ENCODE measurements at regions not wholly inside any gene's neighbourhood (a gene's known extent, or its start where the extent isn't known, plus 50 kb on each side); places are given as distances from the start of the nearest gene placed in this dataset.

DNA sequence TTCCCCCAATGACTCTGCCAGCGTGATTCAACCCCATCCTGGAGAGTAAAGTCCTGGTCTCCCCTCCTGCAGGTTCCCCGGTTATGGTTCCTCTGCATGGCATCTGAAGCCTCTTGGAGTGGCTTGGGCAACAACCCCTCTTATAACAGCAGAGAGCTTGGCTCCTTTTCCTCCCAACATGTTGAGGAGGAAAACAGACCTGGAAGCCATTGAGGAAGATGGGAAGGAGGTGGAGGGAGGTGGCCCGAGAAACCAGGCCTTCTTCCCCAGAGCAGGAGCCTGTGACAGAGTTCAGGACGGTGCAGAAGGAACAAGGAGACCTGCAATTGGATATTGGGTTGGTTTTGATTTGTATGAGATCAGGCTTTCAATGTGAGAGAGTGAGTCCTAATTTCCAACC is 184.0 kb upstream of the ADCY1 start:
- no peaks in the 10 kb centered on the region for H3K9me3 ChIP-seq (ENCODE audit: control insufficient read depth, low read depth, low read length)
- no peak overlapping the region for H2AFZ ChIP-seq (ENCODE audit: low read length)
- no CpG with 5 or more reads among the region's 4 CpGs for WGBS (ENCODE audit: extremely low coverage, insufficient read length, low lambda C conversion rate)
- peak overlapping the region in 1 of 3 experiments; percentile 43; a peak in 1 of 7 replicates for H3K27ac Mint-ChIP-seq
- no peak overlapping the region for H3K4me3 Mint-ChIP-seq
- H3K79me2 ChIP-seq (ENCODE audit: insufficient read depth, low read length) = no peaks in the 10 kb centered on the region
- H3K4me1 Mint-ChIP-seq = no peaks in the 10 kb centered on the region
- no peaks in the 10 kb centered on the region for H3K79me1 ChIP-seq (ENCODE audit: insufficient read depth, low read depth, low read length, poor library complexity, severe bottlenecking)
- no peak overlapping the region for H3K56ac ChIP-seq (ENCODE audit: insufficient read length, low read depth, low read length)
- H2BK20ac ChIP-seq (ENCODE audit: low read depth, low read length, poor library complexity, severe bottlenecking) = no peak overlapping the region
- no peak overlapping the region for H2BK12ac ChIP-seq (ENCODE audit: insufficient read length, low read depth, low read length)
- peaks cover 20 to 24% of the 10 kb centered on the region in 2 experiments; a peak in 4 of 5 replicates for H3K9me3 Mint-ChIP-seq
- H3K9ac ChIP-seq (ENCODE audit: extremely low read depth, insufficient read length, low read length) = no peak overlapping the region
- no peaks in the 10 kb centered on the region for H3K4me1 ChIP-seq (ENCODE audit: insufficient read depth, low read length)
- H3K27me3 ChIP-seq (ENCODE audit: insufficient read depth, low read length) = no peaks in the 10 kb centered on the region
- DNase-seq = no peak
- H3K36me3 Mint-ChIP-seq (ENCODE audit: insufficient read depth in 1 of 3, low read depth in 3 of 3) = peaks cover 0 to 2% (median 0%) of the 10 kb centered on the region in 3 experiments; a peak in 4 of 7 replicates
- no peak overlapping the region for H4K91ac ChIP-seq (ENCODE audit: insufficient read length, low read depth, low read length)
- no peak overlapping the region for H4K8ac ChIP-seq (replicated peaks; ENCODE audit: insufficient read length, low read depth, low read length)
- no peak overlapping the region for H3K23ac ChIP-seq (ENCODE audit: insufficient read length, low read depth, low read length)
- H3K23me2 ChIP-seq (ENCODE audit: insufficient read length, low read depth, low read length, poor library complexity, severe bottlenecking) = no peaks in the 10 kb centered on the region
- no peak overlapping the region for H2BK5ac ChIP-seq (ENCODE audit: insufficient read length, low read length)
- no peak overlapping the region for H2BK15ac ChIP-seq (ENCODE audit: low read depth, low read length)
- H2BK120ac ChIP-seq (ENCODE audit: low read depth, low read length, poor library complexity, severe bottlenecking) = no peak overlapping the region
- H3K27me3 Mint-ChIP-seq (ENCODE audit: low read depth) = no peaks in the 10 kb centered on the region
- no peak overlapping the region for H3K27ac ChIP-seq (ENCODE audit: insufficient read length, low read depth, low read length)
- no peak overlapping the region for H4K5ac ChIP-seq (ENCODE audit: insufficient read length, low read depth, low read length)
- TF ChIP-seq, protein P1, sequence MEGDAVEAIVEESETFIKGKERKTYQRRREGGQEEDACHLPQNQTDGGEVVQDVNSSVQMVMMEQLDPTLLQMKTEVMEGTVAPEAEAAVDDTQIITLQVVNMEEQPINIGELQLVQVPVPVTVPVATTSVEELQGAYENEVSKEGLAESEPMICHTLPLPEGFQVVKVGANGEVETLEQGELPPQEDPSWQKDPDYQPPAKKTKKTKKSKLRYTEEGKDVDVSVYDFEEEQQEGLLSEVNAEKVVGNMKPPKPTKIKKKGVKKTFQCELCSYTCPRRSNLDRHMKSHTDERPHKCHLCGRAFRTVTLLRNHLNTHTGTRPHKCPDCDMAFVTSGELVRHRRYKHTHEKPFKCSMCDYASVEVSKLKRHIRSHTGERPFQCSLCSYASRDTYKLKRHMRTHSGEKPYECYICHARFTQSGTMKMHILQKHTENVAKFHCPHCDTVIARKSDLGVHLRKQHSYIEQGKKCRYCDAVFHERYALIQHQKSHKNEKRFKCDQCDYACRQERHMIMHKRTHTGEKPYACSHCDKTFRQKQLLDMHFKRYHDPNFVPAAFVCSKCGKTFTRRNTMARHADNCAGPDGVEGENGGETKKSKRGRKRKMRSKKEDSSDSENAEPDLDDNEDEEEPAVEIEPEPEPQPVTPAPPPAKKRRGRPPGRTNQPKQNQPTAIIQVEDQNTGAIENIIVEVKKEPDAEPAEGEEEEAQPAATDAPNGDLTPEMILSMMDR (conservative IDR thresholded peaks at IDR 0.05) = no peak
- no peak overlapping the region for H2AK5ac ChIP-seq (ENCODE audit: insufficient read length, low read length)
- no peak overlapping the region for H3T11ph ChIP-seq (ENCODE audit: low read length)
- H3K14ac ChIP-seq (ENCODE audit: insufficient read depth, low read length) = no peak overlapping the region
- H3K18ac ChIP-seq (ENCODE audit: insufficient read length, low read depth, low read length) = no peak overlapping the region
- H3K4me2 ChIP-seq (ENCODE audit: insufficient read depth, insufficient read length, low read length) = no peak overlapping the region
- H3K4ac ChIP-seq (ENCODE audit: low read depth, low read length) = no peak overlapping the region
- no peaks in the 10 kb centered on the region for H4K20me1 ChIP-seq (ENCODE audit: control insufficient read depth, insufficient read depth, insufficient read length)
